H9 (cell line): ENCODE measurements at regions not wholly inside any gene's neighbourhood (a gene's known extent, or its start where the extent isn't known, plus 50 kb on each side); places are given as distances from the start of the nearest gene placed in this dataset.

ENCODE experiments used
- DNase-seq: peaks from one replicate; pipeline ENCODE4 v3.0.0-alpha.2; 2017
- H2AFZ ChIP-seq: one replicate; pipeline ENCODE4 v1.6.1; 2013; ENCODE audit warnings: mild to moderate bottlenecking, low read length, control low read depth, moderate library complexity
- H2AK5ac ChIP-seq: 2 replicates; pipeline ENCODE4 v1.6.1; 2013; ENCODE audit warnings: low read length, control low read depth, mixed read lengths; ENCODE audit not compliant: insufficient read length
- H2BK120ac ChIP-seq: one replicate; pipeline ENCODE4 v1.6.1; 2013; ENCODE audit warnings: low read depth, mild to moderate bottlenecking, low read length, control low read depth, inconsistent platforms; ENCODE audit not compliant: poor library complexity, severe bottlenecking
- H2BK12ac ChIP-seq: 2 replicates; pipeline ENCODE4 v1.6.1; 2013; ENCODE audit warnings: low read length, control low read depth, mixed read lengths, low read depth; ENCODE audit not compliant: insufficient read length
- H2BK15ac ChIP-seq: 2 replicates; pipeline ENCODE4 v1.6.1; 2013; ENCODE audit warnings: low read depth, low read length, control low read depth
- H2BK20ac ChIP-seq: one replicate; pipeline ENCODE4 v1.6.1; 2013; ENCODE audit warnings: low read depth, mild to moderate bottlenecking, low read length, control low read depth, inconsistent platforms; ENCODE audit not compliant: poor library complexity, severe bottlenecking
- H2BK5ac ChIP-seq: 2 replicates; pipeline ENCODE4 v1.6.1; 2013; ENCODE audit warnings: low read length, control low read depth, mixed read lengths; ENCODE audit not compliant: insufficient read length
- H3K14ac ChIP-seq: 2 replicates; pipeline ENCODE4 v1.6.1; 2013; ENCODE audit warnings: low read length, control low read depth; ENCODE audit not compliant: insufficient read depth
- H3K18ac ChIP-seq: 2 replicates; pipeline ENCODE4 v1.6.1; 2013; ENCODE audit warnings: low read depth, mild to moderate bottlenecking, mixed read lengths, low read length, control low read depth; ENCODE audit not compliant: insufficient read length
- H3K23ac ChIP-seq: 2 replicates; pipeline ENCODE4 v1.6.1; 2013; ENCODE audit warnings: low read length, control low read depth, mixed read lengths, low read depth; ENCODE audit not compliant: insufficient read length
- H3K23me2 ChIP-seq: 2 replicates; pipeline ENCODE4 v1.6.1; 2013; ENCODE audit warnings: low read depth, mild to moderate bottlenecking, mixed read lengths, low read length, control low read depth; ENCODE audit not compliant: insufficient read length, poor library complexity, severe bottlenecking
- H3K27ac ChIP-seq: 2 replicates; pipeline ENCODE4 v1.5.1; 2013; ENCODE audit warnings: low read length, control low read depth, mixed read lengths, low read depth; ENCODE audit not compliant: insufficient read length
- H3K27me3 ChIP-seq: 2 replicates; pipeline ENCODE4 v1.6.1; 2013; ENCODE audit warnings: low read length, control low read depth, inconsistent platforms; ENCODE audit not compliant: insufficient read depth
- H3K4ac ChIP-seq: 2 replicates; pipeline ENCODE4 v1.6.1; 2013; ENCODE audit warnings: low read depth, mild to moderate bottlenecking, control low read depth, inconsistent platforms, low read length, moderate library complexity
- H3K4me1 ChIP-seq: 2 replicates; pipeline ENCODE4 v1.6.1; 2013; ENCODE audit warnings: low read length, control low read depth, inconsistent platforms; ENCODE audit not compliant: insufficient read depth
- H3K4me2 ChIP-seq: 2 replicates; pipeline ENCODE4 v1.6.1; 2013; ENCODE audit warnings: low read length, control low read depth, mixed read lengths; ENCODE audit not compliant: insufficient read length, insufficient read depth
- H3K56ac ChIP-seq: 2 replicates; pipeline ENCODE4 v1.6.1; 2013; ENCODE audit warnings: low read depth, mild to moderate bottlenecking, mixed read lengths, low read length, control low read depth; ENCODE audit not compliant: insufficient read length
- H3K79me1 ChIP-seq: 2 replicates; pipeline ENCODE4 v1.6.1; 2013; ENCODE audit warnings: low read depth, mild to moderate bottlenecking, moderate library complexity, low read length, control low read depth, inconsistent platforms; ENCODE audit not compliant: insufficient read depth, poor library complexity, severe bottlenecking
- H3K79me2 ChIP-seq: 2 replicates; pipeline ENCODE4 v1.6.1; 2013; ENCODE audit warnings: low read length, control low read depth, inconsistent platforms; ENCODE audit not compliant: insufficient read depth
- H3K9ac ChIP-seq: 2 replicates; pipeline ENCODE4 v1.6.1; 2013; ENCODE audit warnings: low read length, control low read depth, mixed read lengths; ENCODE audit not compliant: insufficient read length; ENCODE audit errors: extremely low read depth
- H3K9me3 ChIP-seq: one replicate; pipeline ENCODE4 v1.6.1; 2013; ENCODE audit warnings: low read depth, low read length, inconsistent platforms; ENCODE audit not compliant: control insufficient read depth
- H3T11ph ChIP-seq: one replicate; pipeline ENCODE4 v1.6.1; 2013; ENCODE audit warnings: mild to moderate bottlenecking, low read length, control low read depth, inconsistent platforms
- H4K20me1 ChIP-seq: one replicate; pipeline ENCODE4 v1.6.1; 2013; ENCODE audit not compliant: control insufficient read depth, insufficient read length, insufficient read depth
- H4K5ac ChIP-seq: 2 replicates; pipeline ENCODE4 v1.6.1; 2013; ENCODE audit warnings: low read depth, mild to moderate bottlenecking, mixed read lengths, low read length, control low read depth; ENCODE audit not compliant: insufficient read length
- H4K8ac ChIP-seq: replicated peaks from 2 replicates; pipeline ENCODE4 v1.6.1; 2013; ENCODE audit warnings: low read length, control low read depth, mixed read lengths, low read depth; ENCODE audit not compliant: insufficient read length
- H4K91ac ChIP-seq: 2 replicates; pipeline ENCODE4 v1.6.1; 2013; ENCODE audit warnings: low read depth, mild to moderate bottlenecking, moderate library complexity, mixed read lengths, low read length, control low read depth; ENCODE audit not compliant: insufficient read length
- H3K27ac Mint-ChIP-seq, 3 experiments: 2 replicates in 2 of 3; 3 replicates in 1 of 3; pipeline ENCODE4 v1.8.0; 2020 to 2021; ENCODE audit warnings: mixed read lengths in 3 of 3, mild to moderate bottlenecking in 1 of 3, moderate library complexity in 1 of 3
- H3K27me3 Mint-ChIP-seq: 2 replicates; pipeline ENCODE4 v1.8.0; 2021; ENCODE audit warnings: low read depth, mild to moderate bottlenecking, moderate library complexity, mixed read lengths
- H3K36me3 Mint-ChIP-seq, 3 experiments: 2 replicates in 2 of 3; 3 replicates in 1 of 3; pipeline ENCODE4 v1.8.0; 2020 to 2021; ENCODE audit warnings: low read depth in 3 of 3, mixed read lengths in 3 of 3; ENCODE audit not compliant: insufficient read depth in 1 of 3
- H3K4me1 Mint-ChIP-seq, 2 experiments: 2 replicates each; pipeline ENCODE4 v1.8.0; 2020; ENCODE audit warnings: mixed read lengths in 2 of 2
- H3K4me3 Mint-ChIP-seq, 2 experiments: 2 replicates in 1 of 2; 3 replicates in 1 of 2; pipeline ENCODE4 v1.8.0; 2020 to 2021; ENCODE audit warnings: mild to moderate bottlenecking in 2 of 2, mixed read lengths in 2 of 2, moderate library complexity in 1 of 2
- H3K9me3 Mint-ChIP-seq, 2 experiments: 2 replicates in 1 of 2; 3 replicates in 1 of 2; pipeline ENCODE4 v1.8.0; 2020; ENCODE audit warnings: mild to moderate bottlenecking in 2 of 2, mixed read lengths in 2 of 2, moderate library complexity in 1 of 2
- CTCF ChIP-seq: fragments of 200-600 bp; sonication (generic); conservative IDR thresholded peaks from 3 replicates; pipeline ENCODE4 v1.8.0; 2021; ENCODE audit warnings: antibody characterized with exemption, mild to moderate bottlenecking
- WGBS: extraction: QIAGEN DNeasy Blood & Tissue Kit; methylation state at CpG from one replicate; pipeline ENCODE4 v1.1.7; 2013; ENCODE audit warnings: missing lambda C conversion rate, low lambda C conversion rate, mixed read lengths; ENCODE audit not compliant: insufficient read length; ENCODE audit errors: extremely low coverage; 5-methylcytosine and 5-hydroxymethylcytosine counted together

GRCh38 chr17:33902901-33903449, 352.1 kb upstream of the CCL2 start:
- H3K4me1 ChIP-seq, result peaks cover 9% of the 10 kb centered on the region; the same call in 1 of the 2 replicates
- no peak overlapping the region for H3K56ac ChIP-seq
- H2BK5ac ChIP-seq, result no peak overlapping the region
- H3K79me1 ChIP-seq, result no peaks in the 10 kb centered on the region
- H2BK20ac ChIP-seq, result no peak overlapping the region
- no peak for DNase-seq
- H3T11ph ChIP-seq, result no peak overlapping the region
- H3K4me2 ChIP-seq, result no peak overlapping the region
- H3K9ac ChIP-seq, result no peak overlapping the region
- no peak for TF ChIP-seq CTCF
- no peak overlapping the region for H4K8ac ChIP-seq
- Mint-ChIP-seq H3K4me1 (peaks cover 17 to 18% of the 10 kb centered on the region in 2 experiments), H3K4me3 (no peak overlapping the region), H3K36me3 (no peaks in the 10 kb centered on the region; a peak in 1 of 7 replicates), H3K27ac (no peak overlapping the region), H3K27me3 (no peaks in the 10 kb centered on the region), H3K9me3 (no peaks in the 10 kb centered on the region)
- WGBS, result no CpG with 5 or more reads among the region's 1 CpG
- no peaks in the 10 kb centered on the region for H3K9me3 ChIP-seq
- no peak overlapping the region for H3K18ac ChIP-seq
- H4K5ac ChIP-seq, result no peak overlapping the region
- H2BK12ac ChIP-seq, result no peak overlapping the region
- H2AK5ac ChIP-seq, result no peak overlapping the region
- H3K23ac ChIP-seq, result no peak overlapping the region
- H3K4ac ChIP-seq, result no peak overlapping the region
- no peaks in the 10 kb centered on the region for H3K23me2 ChIP-seq
- H3K27ac ChIP-seq, result no peak overlapping the region
- no peak overlapping the region for H2BK15ac ChIP-seq
- no peak overlapping the region for H2AFZ ChIP-seq
- H4K91ac ChIP-seq, result no peak overlapping the region
- no peak overlapping the region for H3K14ac ChIP-seq
- no peaks in the 10 kb centered on the region for H4K20me1 ChIP-seq
- H3K79me2 ChIP-seq, result no peaks in the 10 kb centered on the region
- H2BK120ac ChIP-seq, result no peak overlapping the region
- H3K27me3 ChIP-seq, result no peaks in the 10 kb centered on the region
